CD4-positive, alpha-beta memory T cell (primary cell): ENCODE measurements at regions not wholly inside any gene's neighbourhood (a gene's known extent, or its start where the extent isn't known, plus 50 kb on each side); places are given as distances from the start of the nearest gene placed in this dataset.

Experiments
- CTCF ChIA-PET: fragments of 350-600 bp; sonication (Branson Sonifier 250); formaldehyde crosslinking; loops from one replicate; lab custom pipeline; 2021; ENCODE audit warnings: inconsistent platforms; ENCODE audit not compliant: partially characterized antibody; lab: Charles Lee
- POLR2A ChIA-PET: fragments of 350-600 bp; sonication (Branson Sonifier 250); formaldehyde crosslinking; loops from one replicate; lab custom pipeline; 2021; ENCODE audit not compliant: partially characterized antibody; lab: Charles Lee
- DNase-seq, 5 donors: peaks; one replicate each; pipeline versions ENCODE4 v3.0.0 to v3.0.0-alpha.2; 2020 to 2022; ENCODE audit warnings: mixed read lengths in 1 of 5
- H3K27ac ChIP-seq: one replicate; pipeline ENCODE4 v1.7.0; 2013; ENCODE audit warnings: low read depth, low read length
- H3K27me3 ChIP-seq: 2 replicates; pipeline ENCODE4 v1.7.0; 2013; ENCODE audit warnings: mild to moderate bottlenecking, low read length, moderate library complexity; ENCODE audit not compliant: insufficient read depth
- H3K36me3 ChIP-seq: 2 replicates; pipeline ENCODE4 v1.7.0; 2013; ENCODE audit warnings: mild to moderate bottlenecking, low read length, moderate library complexity; ENCODE audit not compliant: insufficient read depth
- H3K4me1 ChIP-seq: 2 replicates; pipeline ENCODE4 v1.7.0; 2013; ENCODE audit warnings: mild to moderate bottlenecking, low read length, moderate library complexity; ENCODE audit not compliant: insufficient read depth
- H3K4me3 ChIP-seq, 2 donors: one replicate each; pipeline ENCODE4 v1.7.0; 2013; ENCODE audit warnings: low read length in 2 of 2, mild to moderate bottlenecking in 1 of 2
- H3K9me3 ChIP-seq, 2 donors: one replicate each; pipeline ENCODE4 v1.7.0; 2013; ENCODE audit warnings: low read length in 2 of 2, control low read depth in 1 of 2; ENCODE audit not compliant: control insufficient read depth in 1 of 2
- H3K27ac Mint-ChIP-seq, 7 donors: one replicate each; pipeline ENCODE4 v1.8.0; 2020 to 2021; ENCODE audit warnings: mixed read lengths in 7 of 7, mild to moderate bottlenecking in 6 of 7, inconsistent platforms in 3 of 7, moderate library complexity in 3 of 7
- H3K27me3 Mint-ChIP-seq, 2 donors: one replicate each; pipeline ENCODE4 v1.8.0; 2020 to 2021; ENCODE audit warnings: mixed read lengths in 2 of 2
- H3K36me3 Mint-ChIP-seq, 2 donors: one replicate each; pipeline ENCODE4 v1.8.0; 2020 to 2021; ENCODE audit warnings: mixed read lengths in 2 of 2, inconsistent platforms in 1 of 2, mild to moderate bottlenecking in 1 of 2
- H3K4me1 Mint-ChIP-seq, 4 donors: one replicate each; pipeline ENCODE4 v1.8.0; 2020 to 2021; ENCODE audit warnings: mixed read lengths in 4 of 4, mild to moderate bottlenecking in 1 of 4
- H3K4me3 Mint-ChIP-seq, 8 donors: one replicate each; pipeline ENCODE4 v1.8.0; 2020 to 2021; ENCODE audit warnings: mixed read lengths in 8 of 8, mild to moderate bottlenecking in 7 of 8, moderate library complexity in 6 of 8, inconsistent platforms in 3 of 8
- H3K9me3 Mint-ChIP-seq, 8 donors: one replicate each; pipeline ENCODE4 v1.8.0; 2020 to 2021; ENCODE audit warnings: mixed read lengths in 8 of 8, mild to moderate bottlenecking in 5 of 8, inconsistent platforms in 3 of 8, moderate library complexity in 1 of 8
- intact Hi-C: fragments of 100-400 bp; cut with micrococcal nuclease; formaldehyde crosslinking; loops from one replicate; pipeline ENCODE4 v1.15.1; 2023

DNA sequence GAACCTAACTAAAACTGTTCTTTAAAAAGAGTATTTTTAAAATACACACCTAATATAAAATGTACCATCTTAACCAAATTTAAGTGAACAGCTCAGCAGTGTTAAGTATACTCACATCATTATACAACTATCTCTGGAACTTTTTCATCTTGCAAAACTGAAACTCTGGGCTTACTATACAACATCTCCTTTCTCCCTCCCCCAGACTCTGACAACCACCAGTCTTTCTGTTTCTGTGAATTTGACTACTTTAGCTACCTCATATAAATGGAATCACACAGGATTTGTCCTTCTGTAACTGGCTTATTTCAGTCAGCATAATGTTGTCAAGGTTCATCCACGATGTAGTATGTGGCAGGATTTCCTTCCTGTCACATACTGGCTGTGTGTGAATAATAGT, 93.5 kb downstream of the FOXD1 start:
- no peak overlapping the region for H3K4me3 ChIP-seq
- no peaks in the 10 kb centered on the region for H3K36me3 ChIP-seq
- Mint-ChIP-seq H3K27ac (no peak overlapping the region), H3K27me3 (peaks cover 23 to 37% of the 10 kb centered on the region in 2 donors), H3K36me3 (no peaks in the 10 kb centered on the region), H3K4me3 (no peak overlapping the region), H3K9me3 (peaks cover 5 to 12% (median 7%) of the 10 kb centered on the region in 8 donors), H3K4me1 (peaks cover 0 to 2% (median 0%) of the 10 kb centered on the region in 4 donors)
- no peaks in the 10 kb centered on the region for H3K27me3 ChIP-seq
- H3K27ac ChIP-seq, result no peak overlapping the region
- POLR2A ChIA-PET, result no interaction called here
- intact Hi-C loops, result no loop called here
- H3K4me1 ChIP-seq, result no peaks in the 10 kb centered on the region
- no peak for DNase-seq
- CTCF ChIA-PET, result no interaction called here
- no peaks in the 10 kb centered on the region for H3K9me3 ChIP-seq

- peaks cover 0 to 2% (median 0%) of the 10 kb centered on the region in 4 donors for H3K4me1 Mint-ChIP-seq
Observed at GRCh38 chr5:73354406-73354805, 94.2 kb downstream of the FOXD1 start.

DNA sequence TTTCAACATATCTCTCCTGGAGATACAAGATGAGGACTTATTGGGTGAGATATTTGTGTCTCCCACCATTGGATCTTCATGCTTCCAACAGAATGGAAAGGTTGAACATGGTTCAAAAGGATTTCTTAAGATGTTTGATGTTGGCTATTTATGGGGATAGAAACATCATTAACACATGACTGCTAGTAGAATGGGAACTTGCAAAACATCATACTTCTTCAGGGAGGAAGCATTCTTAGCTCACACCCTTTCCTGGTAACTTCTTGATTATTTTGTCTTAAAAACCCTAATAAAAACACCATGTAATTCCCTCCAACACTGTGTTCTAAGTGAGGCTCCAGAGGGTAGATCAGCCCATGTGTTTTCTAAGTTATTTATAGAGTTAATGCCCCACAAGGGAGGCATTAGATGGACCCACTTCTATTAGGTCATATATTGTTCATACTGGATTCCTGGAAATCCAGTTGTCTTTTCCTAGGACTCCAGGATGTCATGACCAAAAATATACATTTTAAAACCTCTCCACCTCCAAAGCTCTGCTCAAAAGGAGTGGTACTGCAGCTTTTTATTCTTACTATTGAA, 95.8 kb downstream of the FOXD1 start:
- no peaks in the 10 kb centered on the region for H3K27me3 ChIP-seq
- ChIA-PET POLR2A (interaction anchor here (1.0 kb wide), 1 partner anchor 9 kb away, joined by 3 read pairs; no protein-coding TSS in a partner anchor), CTCF (no interaction called here)
- intact Hi-C loops, result no loop called here
- H3K4me1 ChIP-seq, result no peaks in the 10 kb centered on the region
- no peak overlapping the region for H3K4me3 Mint-ChIP-seq
- H3K9me3 ChIP-seq, result no peaks in the 10 kb centered on the region
- no peak overlapping the region for H3K27ac Mint-ChIP-seq
- H3K36me3 Mint-ChIP-seq, result peaks cover 4% of the 10 kb centered on the region in 2 donors
- H3K36me3 ChIP-seq, result no peaks in the 10 kb centered on the region
- H3K4me3 ChIP-seq, result no peak overlapping the region
- peaks cover 0 to 2% (median 0%) of the 10 kb centered on the region in 4 donors for H3K4me1 Mint-ChIP-seq
- no peak for DNase-seq
- H3K9me3 Mint-ChIP-seq, result peaks cover 4 to 32% (median 27%) of the 10 kb centered on the region in 8 donors
- no peak overlapping the region for H3K27ac ChIP-seq
- H3K27me3 Mint-ChIP-seq, result peaks cover 24 to 40% of the 10 kb centered on the region in 2 donors

More at GRCh38 chr5:73354406-73354805, 94.2 kb downstream of the FOXD1 start:
- Histone ChIP-seq H3K4me3 (no peak overlapping the region), H3K36me3 (no peaks in the 10 kb centered on the region), H3K4me1 (no peaks in the 10 kb centered on the region), H3K9me3 (no peaks in the 10 kb centered on the region), H3K27me3 (no peaks in the 10 kb centered on the region), H3K27ac (no peak overlapping the region)
- intact Hi-C loops, result no loop called here
- ChIA-PET POLR2A (no interaction called here), CTCF (no interaction called here)
- H3K27ac Mint-ChIP-seq, result no peak overlapping the region
- H3K36me3 Mint-ChIP-seq, result no peaks in the 10 kb centered on the region
- DNase-seq, result no peak
- peaks cover 6 to 18% (median 14%) of the 10 kb centered on the region in 8 donors for H3K9me3 Mint-ChIP-seq
- H3K4me3 Mint-ChIP-seq, result no peak overlapping the region
- H3K27me3 Mint-ChIP-seq, result peaks cover 22 to 40% of the 10 kb centered on the region in 2 donors

- Mint-ChIP-seq H3K4me1 (peaks cover 0 to 2% (median 0%) of the 10 kb centered on the region in 4 donors), H3K27ac (no peak overlapping the region), H3K27me3 (peaks cover 20 to 40% of the 10 kb centered on the region in 2 donors), H3K36me3 (peaks cover 4 to 8% of the 10 kb centered on the region in 2 donors), H3K4me3 (no peak overlapping the region), H3K9me3 (peaks cover 4 to 36% (median 32%) of the 10 kb centered on the region in 8 donors)
- no peaks in the 10 kb centered on the region for H3K4me1 ChIP-seq
- no peaks in the 10 kb centered on the region for H3K9me3 ChIP-seq
- DNase-seq, result no peak
- H3K36me3 ChIP-seq, result no peaks in the 10 kb centered on the region
- intact Hi-C loops, result no loop called here
- H3K4me3 ChIP-seq, result no peak overlapping the region
- H3K27me3 ChIP-seq, result no peaks in the 10 kb centered on the region
- POLR2A ChIA-PET, result no interaction called here
- CTCF ChIA-PET, result no interaction called here
- H3K27ac ChIP-seq, result no peak overlapping the region
Observed at GRCh38 chr5:73352243-73352642, 96.3 kb downstream of the FOXD1 start.

DNA sequence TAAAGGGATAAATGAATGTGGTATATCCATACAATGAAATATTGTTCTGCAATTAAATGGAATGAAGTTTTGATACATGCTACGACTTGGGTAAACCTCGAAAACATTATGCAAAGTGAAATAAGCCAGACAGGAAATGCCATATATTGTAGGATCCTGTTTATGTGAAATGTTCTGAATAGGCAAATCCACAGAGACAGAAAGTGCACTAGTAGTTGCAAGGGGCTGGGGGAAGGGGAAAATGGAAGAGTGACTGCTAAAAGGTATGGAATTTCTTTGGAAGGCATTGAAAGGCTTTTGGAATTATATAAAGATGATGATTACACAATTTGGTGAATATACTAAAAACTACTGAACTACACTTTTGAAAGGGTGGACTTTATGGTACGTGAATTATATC, 97.0 kb downstream of the FOXD1 start:
- DNase-seq, result no peak
- Histone ChIP-seq H3K4me1 (no peaks in the 10 kb centered on the region), H3K36me3 (no peaks in the 10 kb centered on the region), H3K9me3 (no peaks in the 10 kb centered on the region), H3K4me3 (no peak overlapping the region), H3K27me3 (no peaks in the 10 kb centered on the region), H3K27ac (no peak overlapping the region)
- peaks cover 7 to 8% of the 10 kb centered on the region in 2 donors for H3K36me3 Mint-ChIP-seq
- H3K4me1 Mint-ChIP-seq, result peaks cover 0 to 2% (median 0%) of the 10 kb centered on the region in 4 donors
- ChIA-PET POLR2A (no interaction called here), CTCF (no interaction called here)
- intact Hi-C loops, result no loop called here
- no peak overlapping the region for H3K27ac Mint-ChIP-seq
- H3K9me3 Mint-ChIP-seq, result peaks cover 7 to 43% (median 39%) of the 10 kb centered on the region in 8 donors
- no peak overlapping the region for H3K4me3 Mint-ChIP-seq
- H3K27me3 Mint-ChIP-seq, result peaks cover 20 to 44% of the 10 kb centered on the region in 2 donors

- POLR2A ChIA-PET, result no interaction called here
- CTCF ChIA-PET, result no interaction called here
- Histone ChIP-seq H3K4me3 (no peak overlapping the region), H3K4me1 (no peaks in the 10 kb centered on the region), H3K9me3 (peaks cover 0 to 4% of the 10 kb centered on the region in 2 donors), H3K27ac (no peak overlapping the region), H3K36me3 (no peaks in the 10 kb centered on the region), H3K27me3 (no peaks in the 10 kb centered on the region)
- no peaks in the 10 kb centered on the region for H3K4me1 Mint-ChIP-seq
- peaks cover 3 to 60% (median 50%) of the 10 kb centered on the region in 8 donors for H3K9me3 Mint-ChIP-seq
- no peak overlapping the region for H3K4me3 Mint-ChIP-seq
- DNase-seq, result no peak
- H3K27ac Mint-ChIP-seq, result no peak overlapping the region
- peaks cover 8 to 11% of the 10 kb centered on the region in 2 donors for H3K36me3 Mint-ChIP-seq
- intact Hi-C loops, result no loop called here
- peaks cover 24 to 55% of the 10 kb centered on the region in 2 donors for H3K27me3 Mint-ChIP-seq
Observed at GRCh38 chr5:73346878-73347408, 101.6 kb downstream of the FOXD1 start.

DNA sequence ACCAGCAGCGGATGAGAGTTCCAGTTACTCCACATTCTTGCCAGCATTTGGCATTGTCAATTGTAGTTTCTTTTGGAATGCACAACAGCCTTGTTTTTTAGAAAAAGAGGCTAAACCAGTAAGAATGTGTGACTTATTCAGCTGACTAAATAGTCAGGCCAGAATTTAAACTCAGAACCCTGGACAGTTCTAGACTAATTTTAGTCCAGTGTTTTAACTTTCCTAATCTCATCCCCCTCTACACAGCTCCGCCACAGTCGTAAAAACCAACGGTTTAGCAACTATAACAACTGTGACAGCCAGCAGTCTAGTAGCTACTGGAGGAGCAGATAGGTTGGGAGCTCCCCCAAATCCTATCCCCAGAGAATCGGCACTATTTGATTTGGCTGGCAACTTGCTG, 103.7 kb downstream of the FOXD1 start:
- Mint-ChIP-seq H3K9me3 (peaks cover 3 to 49% (median 42%) of the 10 kb centered on the region in 8 donors), H3K36me3 (peaks cover 8 to 11% of the 10 kb centered on the region in 2 donors), H3K4me1 (no peaks in the 10 kb centered on the region), H3K27ac (no peak overlapping the region), H3K4me3 (no peak overlapping the region), H3K27me3 (peaks cover 34 to 59% of the 10 kb centered on the region in 2 donors)
- ChIA-PET POLR2A (no interaction called here), CTCF (interaction anchor here (1.5 kb wide), 1 partner anchor 106 kb away, joined by 5 read pairs; no protein-coding TSS in a partner anchor)
- intact Hi-C loops, result no loop called here
- Histone ChIP-seq H3K4me3 (no peak overlapping the region), H3K36me3 (no peaks in the 10 kb centered on the region), H3K27me3 (no peaks in the 10 kb centered on the region), H3K4me1 (no peaks in the 10 kb centered on the region), H3K27ac (no peak overlapping the region), H3K9me3 (peaks cover 0 to 4% of the 10 kb centered on the region in 2 donors)
- no peak for DNase-seq
